ENCODE measurements at regions not wholly inside any gene's neighbourhood (a gene's known extent, or its start where the extent isn't known, plus 50 kb on each side); places are given as distances from the start of the nearest gene placed in this dataset.

DNA sequence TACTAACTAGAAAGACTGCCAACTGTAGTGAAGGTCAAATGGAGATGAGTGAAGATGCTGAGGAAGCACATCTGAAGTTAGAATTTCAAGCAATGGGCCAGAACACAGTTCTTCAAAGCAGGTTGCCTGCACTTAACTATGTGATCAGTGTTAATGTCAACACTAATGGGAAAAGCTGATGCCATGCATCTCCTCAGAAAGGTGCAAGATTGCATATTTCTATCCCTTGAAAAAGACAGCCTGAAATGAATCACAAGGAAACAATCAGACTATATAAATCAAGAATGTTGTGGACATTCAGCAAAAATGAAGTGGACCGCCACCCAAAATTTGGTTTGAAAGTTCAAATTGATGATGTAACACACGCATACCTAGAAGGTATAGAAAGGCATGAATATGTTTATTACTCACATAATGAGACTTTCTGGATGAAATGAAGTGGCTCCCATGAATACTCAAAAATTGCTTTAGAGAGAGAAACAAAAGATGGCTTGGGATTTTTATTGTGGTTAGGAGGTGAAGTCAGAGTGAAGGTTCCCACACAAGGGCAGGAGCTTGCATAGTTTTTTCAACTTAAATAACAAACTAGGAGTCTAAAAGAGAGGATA is 522.4 kb downstream of the KCTD12 start:
- Mint-ChIP-seq H3K27ac (no peak overlapping the region), H3K4me1 (ENCODE audit: low read depth) (no peaks in the 10 kb centered on the region), H3K27me3 (ENCODE audit: insufficient read depth) (no peaks in the 10 kb centered on the region), H3K4me3 (no peak overlapping the region), H3K36me3 (ENCODE audit: low read depth) (no peaks in the 10 kb centered on the region; the same call in 1 of the 2 replicates), H3K9me3 (peaks cover 18% of the 10 kb centered on the region)
- no peak for DNase-seq
- no peak for TF ChIP-seq CTCF (IDR thresholded peaks at IDR 0.05)

- peaks cover 15% of the 10 kb centered on the region for H3K9me3 Mint-ChIP-seq
These were observed 524.3 kb downstream of the KCTD12 start for GRCh38 chr13:76361868-76362267.

DNA sequence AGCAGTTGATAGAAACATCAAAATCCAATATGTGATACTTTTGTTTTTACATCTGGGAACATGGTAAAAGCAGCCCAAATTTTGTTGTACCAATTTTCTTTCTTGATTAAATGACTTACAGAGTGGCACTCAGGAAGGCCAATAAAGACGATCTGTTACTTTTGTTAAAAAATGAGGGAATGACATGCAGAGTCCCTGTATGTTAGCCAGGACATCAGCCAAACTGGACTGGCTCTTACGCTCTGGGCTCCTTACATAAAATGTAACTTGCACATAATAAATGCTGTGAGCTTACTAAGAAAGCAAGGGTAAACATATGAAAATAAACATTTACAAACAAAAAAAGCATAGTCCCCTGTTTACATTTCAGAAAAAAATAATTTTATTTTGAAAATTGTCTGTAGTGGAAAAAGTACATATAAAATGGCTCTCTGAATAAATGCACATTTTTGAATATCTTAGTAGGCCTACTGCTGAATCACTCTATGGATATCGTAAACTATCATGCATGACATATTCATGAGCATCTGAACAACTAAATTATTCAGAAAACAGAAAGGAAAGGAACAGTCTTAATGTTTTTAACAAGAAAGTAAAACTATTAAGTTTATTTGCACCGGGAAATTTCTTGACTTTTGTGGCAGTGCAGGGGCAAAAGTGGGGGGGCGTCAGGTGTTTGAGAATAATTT is 534.5 kb downstream of the KCTD12 start:
- Mint-ChIP-seq H3K27ac (no peak overlapping the region), H3K36me3 (ENCODE audit: low read depth) (no peaks in the 10 kb centered on the region; the same call in 1 of the 2 replicates), H3K4me3 (no peak overlapping the region), H3K9me3 (peaks cover 18% of the 10 kb centered on the region), H3K4me1 (ENCODE audit: low read depth) (no peaks in the 10 kb centered on the region), H3K27me3 (ENCODE audit: insufficient read depth) (no peaks in the 10 kb centered on the region; the same call in 1 of the 2 replicates)
- TF ChIP-seq CTCF (IDR thresholded peaks at IDR 0.05) = no peak
- no peak for DNase-seq

More at GRCh38 chr13:76361868-76362267, 524.3 kb downstream of the KCTD12 start:
- no peak for DNase-seq
- Mint-ChIP-seq H3K36me3 (ENCODE audit: low read depth) (no peaks in the 10 kb centered on the region; the same call in 1 of the 2 replicates), H3K4me1 (ENCODE audit: low read depth) (no peaks in the 10 kb centered on the region), H3K27me3 (ENCODE audit: insufficient read depth) (no peaks in the 10 kb centered on the region), H3K27ac (no peak overlapping the region), H3K4me3 (no peak overlapping the region)
- no peak for TF ChIP-seq CTCF (IDR thresholded peaks at IDR 0.05)

DNA sequence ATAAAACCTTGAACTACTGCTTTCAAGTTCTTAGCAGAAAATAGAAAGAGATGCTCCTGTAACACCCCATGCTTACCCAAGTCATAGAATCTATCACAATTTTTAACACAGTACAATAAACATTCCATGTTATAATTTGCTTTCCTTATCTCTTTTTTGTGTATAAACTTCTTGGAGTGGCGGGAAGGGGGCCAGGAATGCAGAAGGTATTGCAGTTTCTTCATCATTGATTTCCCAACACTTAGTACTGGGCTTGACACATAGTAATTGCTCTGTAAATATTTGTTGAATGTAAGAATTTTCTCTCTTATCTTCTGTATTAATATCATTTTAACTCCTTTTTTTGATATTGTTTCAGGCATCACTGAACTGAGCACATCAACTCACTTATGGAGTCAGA is 535.8 kb downstream of the KCTD12 start:
- H3K9me3 Mint-ChIP-seq = peaks cover 24% of the 10 kb centered on the region
- H3K27me3 Mint-ChIP-seq (ENCODE audit: insufficient read depth) = no peaks in the 10 kb centered on the region
- H3K4me1 Mint-ChIP-seq (ENCODE audit: low read depth) = no peaks in the 10 kb centered on the region
- no peaks in the 10 kb centered on the region; the same call in 1 of the 2 replicates for H3K36me3 Mint-ChIP-seq (ENCODE audit: low read depth)
- no peak overlapping the region for H3K4me3 Mint-ChIP-seq
- TF ChIP-seq CTCF (IDR thresholded peaks at IDR 0.05) = no peak
- H3K27ac Mint-ChIP-seq = no peak overlapping the region
- DNase-seq = no peak

- Mint-ChIP-seq H3K36me3 (ENCODE audit: low read depth) (no peaks in the 10 kb centered on the region; the same call in 1 of the 2 replicates), H3K9me3 (peaks cover 29% of the 10 kb centered on the region), H3K27me3 (ENCODE audit: insufficient read depth) (no peaks in the 10 kb centered on the region), H3K4me1 (ENCODE audit: low read depth) (no peaks in the 10 kb centered on the region), H3K27ac (no peak overlapping the region), H3K4me3 (no peak overlapping the region)
- TF ChIP-seq CTCF (IDR thresholded peaks at IDR 0.05) = no peak
- DNase-seq = no peak
These were observed 536.5 kb downstream of the KCTD12 start for GRCh38 chr13:76349700-76350099.
